Thyroid gland (tissue), 4 donors: ENCODE measurements at regions not wholly inside any gene's neighbourhood (a gene's known extent, or its start where the extent isn't known, plus 50 kb on each side); places are given as distances from the start of the nearest gene placed in this dataset.

Source experiments
- CTCF ChIP-seq, 6 experiments: fragments of 200-600 bp in 3 of 6; fragments of 450-650 bp in 3 of 6; sonication (generic) in 3 of 6; IDR thresholded peaks; one replicate each; pipeline ENCODE4 v1.5.1; 2016 to 2019; ENCODE audit warnings: antibody characterized with exemption in 6 of 6, mild to moderate bottlenecking in 2 of 6, inconsistent platforms in 1 of 6, moderate library complexity in 1 of 6
- POLR2A ChIP-seq, 2 donors: fragments of 450-650 bp; IDR thresholded peaks; one replicate each; pipeline ENCODE4 v1.6.1; 2017; ENCODE audit warnings: antibody characterized with exemption in 2 of 2, mild to moderate bottlenecking in 2 of 2, moderate library complexity in 1 of 2

GRCh38 chr9:108191065-108191464 lies 664.7 kb downstream of the ACTL7B start:
- TF ChIP-seq CTCF (IDR thresholded peaks at IDR 0.05) (no peak), POLR2A (IDR thresholded peaks at IDR 0.05) (no peak)
